Left ventricle myocardium superior (tissue), 1 donor: ENCODE measurements at regions not wholly inside any gene's neighbourhood (a gene's known extent, or its start where the extent isn't known, plus 50 kb on each side); places are given as distances from the start of the nearest gene placed in this dataset.

Experiments used
- ATAC-seq: fragments of 200-7000 bp; cut with Tn5 transposase; one replicate; pipeline ENCODE4 v1.9.1; 2020; ENCODE audit warnings: mild to moderate bottlenecking, moderate library complexity
- DNase-seq: peaks from one replicate; pipeline ENCODE4 v3.0.0-alpha.2; 2020
- intact Hi-C: fragments of 100-400 bp; cut with micrococcal nuclease; formaldehyde crosslinking; loops from one replicate; pipeline ENCODE4 v1.11.0; 2022
- donor health status: DM: no; HTN: yes; CAD: no; lungs with severe emphysema.

GRCh38 chr1:195618287-195618686, 990.0 kb downstream of the KCNT2 start:
- ATAC-seq (no peak), DNase-seq (no peak)
- intact Hi-C loops, result no loop called here

DNA sequence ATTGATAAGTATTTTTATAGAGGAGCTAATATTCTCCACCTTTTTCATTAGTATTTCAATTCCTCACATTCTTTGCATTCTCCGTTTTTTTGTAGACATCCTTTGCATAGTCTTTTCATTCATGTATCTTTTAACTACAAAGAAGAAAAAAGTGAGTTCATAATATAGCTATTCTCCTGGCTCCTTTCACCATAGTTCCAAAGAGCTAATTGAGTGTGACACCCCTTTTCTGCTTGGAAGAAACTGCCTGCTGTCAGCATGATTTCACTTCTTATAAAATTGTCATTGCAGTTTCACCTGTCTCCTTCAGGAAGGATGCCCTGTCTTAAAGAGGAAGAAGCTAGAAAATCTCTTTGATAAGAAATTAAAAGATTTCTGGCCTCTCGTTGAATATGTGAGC, 991.1 kb downstream of the KCNT2 start:
- ATAC-seq (no peak), DNase-seq (no peak)
- intact Hi-C loops, result no loop called here

- no peak for ATAC-seq
- DNase-seq, result no peak
- intact Hi-C loops, result no loop called here
Measured at GRCh38 chr1:195608883-195609282, 999.4 kb downstream of the KCNT2 start.

DNA sequence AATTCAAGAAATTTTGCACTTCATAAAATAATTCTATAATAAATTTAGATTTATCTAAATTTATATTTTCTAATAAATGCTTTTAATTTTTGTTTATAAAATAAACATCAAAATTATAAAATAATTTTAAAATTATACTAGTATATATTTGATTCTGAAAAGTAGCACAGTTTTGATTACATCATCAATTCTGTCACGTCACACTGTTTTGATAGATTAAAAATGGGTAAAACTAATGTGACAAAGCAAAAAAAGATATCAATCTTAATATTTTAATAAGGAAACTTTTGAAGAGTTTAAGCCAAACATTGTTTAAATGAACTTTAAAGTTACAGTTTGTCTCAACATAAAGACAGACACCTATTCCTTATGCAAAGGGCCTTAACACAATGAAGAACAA, 1001.8 kb downstream of the KCNT2 start:
- ATAC-seq (no peak), DNase-seq (no peak)
- intact Hi-C loops, result no loop called here

DNA sequence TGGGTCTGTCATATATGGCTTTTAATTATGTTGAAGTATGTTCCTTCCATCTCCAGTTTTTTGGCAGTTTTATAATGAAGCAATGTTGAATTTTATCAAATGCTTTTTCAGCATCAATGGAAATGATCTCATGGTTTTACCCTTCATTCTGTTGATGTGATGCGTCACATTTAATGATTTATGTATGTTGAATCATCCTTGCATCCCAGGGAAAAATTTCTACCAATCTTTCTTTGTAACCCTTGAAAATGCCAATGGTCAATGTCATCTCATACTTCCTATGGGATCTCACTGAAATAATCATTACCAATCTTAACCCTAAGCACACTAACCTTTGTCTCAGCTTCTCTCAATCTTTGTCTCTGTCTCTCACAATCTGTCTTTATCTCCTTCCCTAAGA, 1004.0 kb downstream of the KCNT2 start:
- intact Hi-C loops, result no loop called here
- no peak for DNase-seq
- no peak for ATAC-seq

DNA sequence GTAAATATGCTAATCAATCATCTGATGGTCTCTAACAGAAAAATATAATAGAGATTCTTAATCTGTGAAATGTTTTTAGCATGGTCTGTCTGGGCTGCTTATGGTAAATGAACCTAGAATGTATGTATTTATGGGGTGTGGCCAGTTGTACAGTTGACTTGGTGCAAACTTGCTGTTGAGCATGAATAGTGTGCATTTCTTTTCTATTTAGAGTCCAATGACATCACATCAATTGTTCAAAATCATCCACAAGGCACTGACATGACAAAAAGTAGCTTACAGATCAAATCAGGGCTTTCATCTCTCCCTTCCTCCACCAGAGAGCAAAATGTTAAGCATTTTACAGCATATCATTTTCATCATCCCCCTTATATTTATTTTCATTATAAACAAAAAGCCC, 1010.3 kb downstream of the KCNT2 start:
- DNase-seq (no peak), ATAC-seq (no peak)
- intact Hi-C loops, result no loop called here

GRCh38 chr1:195594773-195595172, 1013.5 kb downstream of the KCNT2 start:
- DNase-seq (no peak), ATAC-seq (no peak)
- intact Hi-C loops, result no loop called here

DNA sequence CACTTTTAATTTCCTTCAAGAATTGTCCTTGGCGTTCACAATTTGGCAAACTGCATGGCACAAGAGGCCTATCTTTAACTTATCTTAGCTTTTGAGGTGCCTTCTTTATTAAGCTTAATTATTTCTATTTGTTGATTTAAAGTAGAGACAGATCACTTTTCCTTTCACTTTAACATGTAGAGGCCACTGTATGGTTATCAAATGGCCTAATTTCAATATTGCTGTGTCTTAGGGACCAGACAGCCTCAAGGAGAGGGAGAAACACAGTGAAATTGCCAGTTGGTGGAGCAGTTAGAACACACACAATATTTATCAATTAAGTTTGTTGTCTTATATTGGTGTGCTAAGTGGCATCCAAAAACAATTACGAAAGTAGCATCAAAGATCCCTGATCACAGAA, 1013.9 kb downstream of the KCNT2 start:
- ATAC-seq (no peak), DNase-seq (no peak)
- intact Hi-C loops, result no loop called here

- no peak for ATAC-seq
- intact Hi-C loops, result no loop called here
Measured at GRCh38 chr1:195591917-195592672, 1016.1 kb downstream of the KCNT2 start.

DNA sequence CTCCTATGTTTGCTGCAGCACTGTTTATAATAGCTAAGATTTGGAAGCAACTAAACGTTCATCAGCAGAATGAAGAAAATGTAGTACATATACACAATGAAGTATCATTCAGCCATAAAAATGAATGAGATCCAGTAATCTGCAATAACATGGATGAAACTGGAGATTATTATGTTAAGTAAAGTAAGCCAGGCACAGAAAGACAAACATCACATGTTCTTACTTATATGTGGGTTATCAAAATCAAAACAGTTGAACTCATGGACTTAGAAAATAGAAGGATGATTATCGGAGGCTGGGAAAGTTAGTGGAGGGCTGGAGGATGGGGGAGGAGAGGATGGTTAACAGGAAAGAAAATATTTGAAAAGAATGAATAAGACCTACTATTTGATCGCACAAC, 1017.6 kb downstream of the KCNT2 start:
- DNase-seq (no peak), ATAC-seq (no peak)
- intact Hi-C loops, result no loop called here

More at GRCh38 chr1:195591917-195592672, 1016.1 kb downstream of the KCNT2 start:
- DNase-seq, result no peak

- intact Hi-C loops, result no loop called here
- DNase-seq (no peak), ATAC-seq (no peak)
Measured at GRCh38 chr1:195584870-195585624, 1023.2 kb downstream of the KCNT2 start.

DNA sequence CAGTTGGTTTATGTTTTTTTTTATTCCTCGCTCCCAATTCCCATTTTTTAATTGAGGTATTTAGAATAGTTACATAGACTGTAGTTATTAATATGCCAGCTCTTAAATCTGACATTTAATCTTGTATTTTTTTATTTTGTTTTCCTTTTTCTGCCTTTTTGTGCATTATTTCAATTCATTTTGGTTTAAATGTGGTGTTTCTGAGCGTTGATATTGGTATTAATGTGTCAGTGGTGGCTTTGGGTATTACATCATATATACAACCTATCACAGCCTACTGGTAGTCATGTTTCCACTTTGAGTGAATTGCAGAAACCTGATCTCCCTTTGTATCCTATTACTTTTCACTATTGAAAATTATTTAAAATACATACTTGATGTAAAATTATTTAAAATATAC, 1027.3 kb downstream of the KCNT2 start:
- DNase-seq (no peak), ATAC-seq (no peak)
- intact Hi-C loops, result no loop called here

- DNase-seq (no peak), ATAC-seq (no peak)
- intact Hi-C loops, result no loop called here
Measured at GRCh38 chr1:195577748-195578147, 1030.5 kb downstream of the KCNT2 start.

DNA sequence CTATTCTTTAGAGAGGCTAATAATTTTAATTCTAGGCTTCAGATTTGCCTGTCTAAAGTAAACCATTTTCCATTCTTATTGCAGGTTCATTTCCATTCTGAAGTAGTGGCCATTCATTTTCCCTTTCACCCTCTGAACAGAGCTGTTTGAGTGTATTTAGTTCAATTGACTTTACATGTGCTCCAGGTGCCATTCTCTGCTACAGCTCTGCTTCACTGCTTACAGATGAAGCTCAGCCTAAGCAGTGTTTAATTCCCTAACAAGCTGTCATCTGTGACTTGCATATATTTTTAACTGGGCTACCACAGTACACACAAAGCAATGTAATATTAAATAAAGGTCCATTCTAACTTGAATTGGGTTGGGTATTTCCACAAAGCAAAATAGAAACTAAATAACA, 1031.6 kb downstream of the KCNT2 start:
- no peak for DNase-seq
- no peak for ATAC-seq
- intact Hi-C loops, result no loop called here

DNA sequence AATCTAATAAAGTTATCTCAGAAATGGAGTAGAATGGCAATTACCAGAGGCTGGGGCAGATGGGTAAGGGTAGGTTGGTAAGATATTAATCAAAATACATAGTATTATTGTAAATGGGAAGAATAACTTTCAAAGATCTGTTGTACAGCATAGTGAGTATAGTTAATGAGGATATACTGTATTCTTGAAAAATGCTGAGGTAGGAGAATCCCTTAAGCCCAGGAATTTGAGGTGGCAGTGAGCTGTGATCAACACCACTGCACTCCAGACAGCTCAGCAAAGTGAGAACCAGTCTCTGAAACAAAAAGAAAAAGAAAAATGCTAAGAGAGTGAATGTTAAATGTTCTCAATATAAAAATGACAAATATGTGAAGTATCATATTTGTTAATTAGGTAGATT, 1033.7 kb downstream of the KCNT2 start:
- ATAC-seq, result no peak
- intact Hi-C loops, result no loop called here
- no peak for DNase-seq

- ATAC-seq, result no peak
- intact Hi-C loops, result no loop called here
- DNase-seq, result no peak
Measured at GRCh38 chr1:195569934-195570333, 1038.3 kb downstream of the KCNT2 start.

DNA sequence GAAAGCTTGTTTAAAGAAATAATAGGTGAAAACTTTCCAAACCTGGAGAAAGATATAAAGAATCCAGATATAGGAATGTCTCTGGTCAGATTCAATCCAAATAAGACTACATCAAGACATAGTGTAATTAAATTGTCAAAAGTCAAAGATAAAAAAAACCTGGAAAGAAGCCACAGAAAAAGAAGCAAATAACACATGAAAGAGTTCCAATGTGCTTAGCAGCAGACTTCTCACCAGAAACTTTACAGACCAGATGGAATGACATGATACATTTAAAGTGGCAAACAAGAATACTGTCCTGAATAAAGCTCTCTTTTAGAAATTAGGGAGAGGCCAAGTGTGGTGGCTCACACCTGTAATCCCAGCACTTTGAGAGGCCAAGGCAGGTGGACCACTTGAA, 1039.9 kb downstream of the KCNT2 start:
- no peak for ATAC-seq
- intact Hi-C loops, result no loop called here

GRCh38 chr1:195562074-195562473, 1046.2 kb downstream of the KCNT2 start:
- ATAC-seq (no peak), DNase-seq (no peak)
- intact Hi-C loops, result no loop called here

More for the DNA sequence above, 1039.9 kb downstream of the KCNT2 start:
- DNase-seq, result no peak

DNA sequence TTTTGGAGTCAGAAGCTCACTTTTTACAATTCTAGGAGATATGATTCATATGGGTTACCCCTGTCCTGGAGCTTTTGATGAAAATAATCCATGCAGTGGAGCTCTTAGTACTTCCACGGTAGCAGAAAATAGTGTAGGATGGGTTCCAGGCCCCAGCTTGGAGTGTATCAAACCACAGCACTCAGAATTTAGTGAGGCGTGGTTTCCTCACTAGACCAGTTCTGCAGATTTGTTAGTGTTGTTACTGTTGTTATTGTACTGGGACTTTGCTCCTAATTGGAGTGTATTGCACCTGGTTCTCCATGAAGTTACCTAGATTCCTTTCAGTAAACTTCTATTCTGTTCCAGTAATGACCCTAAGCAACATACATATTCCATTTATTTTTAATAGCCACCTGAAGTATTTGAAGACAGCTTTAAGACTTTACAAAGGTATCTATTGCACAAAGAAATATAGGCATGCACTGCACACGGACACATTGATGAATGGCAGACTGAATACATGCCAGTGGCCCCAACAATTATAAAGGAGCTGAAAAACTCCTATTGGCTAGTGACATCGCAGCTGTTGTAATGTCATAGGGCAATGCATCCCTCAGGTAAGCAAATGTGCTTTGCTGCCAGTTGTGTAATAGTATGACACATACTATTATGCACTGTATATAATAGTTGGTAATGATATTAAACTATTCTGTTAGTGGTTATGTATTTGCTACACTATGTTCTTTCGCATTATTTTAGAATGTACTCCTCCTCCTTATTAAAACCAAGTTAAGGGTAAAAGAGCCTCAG, 1058.0 kb downstream of the KCNT2 start:
- ATAC-seq, result no peak
- intact Hi-C loops, result no loop called here
- no peak for DNase-seq

- intact Hi-C loops, result no loop called here
- ATAC-seq (no peak), DNase-seq (no peak)
Measured at GRCh38 chr1:195530961-195531360, 1077.3 kb downstream of the KCNT2 start.
